SU-DHL-6 (cell line): ENCODE measurements at regions not wholly inside any gene's neighbourhood (a gene's known extent, or its start where the extent isn't known, plus 50 kb on each side); places are given as distances from the start of the nearest gene placed in this dataset.

ENCODE experiments used
- EZH2phosphoT487 ChIP-seq: fragments of 200-600 bp; sonication (generic), shearing (Covaris generic); conservative IDR thresholded peaks from 2 replicates; pipeline ENCODE4 v1.6.1; 2018; ENCODE audit warnings: mild to moderate bottlenecking, antibody characterized with exemption, low read length, moderate library complexity, mixed read lengths
- TF ChIP-seq, protein P1 (sequence below): fragments of 200-600 bp; sonication (generic); IDR thresholded peaks from one replicate; pipeline ENCODE4 v1.5.1; 2017; ENCODE audit warnings: antibody characterized with exemption, mild to moderate bottlenecking, low read length, moderate library complexity; ENCODE audit not compliant: insufficient read depth, poor library complexity, severe bottlenecking

DNA sequence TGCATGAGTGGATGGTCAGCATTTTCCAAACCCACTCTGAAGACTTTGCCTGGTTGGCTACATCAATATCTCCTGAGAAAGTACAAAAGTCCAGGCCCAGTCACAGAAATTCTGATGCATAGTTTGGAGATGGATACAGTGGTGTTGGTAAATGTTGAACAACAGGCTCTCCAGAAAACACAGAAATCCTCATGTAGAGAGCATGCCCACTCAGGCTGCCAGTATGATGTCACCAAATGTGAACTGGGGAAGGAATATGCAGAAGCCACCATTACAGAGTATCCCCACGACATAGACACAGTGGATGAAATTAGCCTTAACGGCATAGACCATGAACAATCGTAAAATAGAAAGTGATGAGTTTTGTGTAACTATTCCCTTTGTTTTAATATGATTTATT, 97.1 kb upstream of the NXT1 start:
- TF ChIP-seq, protein P1, sequence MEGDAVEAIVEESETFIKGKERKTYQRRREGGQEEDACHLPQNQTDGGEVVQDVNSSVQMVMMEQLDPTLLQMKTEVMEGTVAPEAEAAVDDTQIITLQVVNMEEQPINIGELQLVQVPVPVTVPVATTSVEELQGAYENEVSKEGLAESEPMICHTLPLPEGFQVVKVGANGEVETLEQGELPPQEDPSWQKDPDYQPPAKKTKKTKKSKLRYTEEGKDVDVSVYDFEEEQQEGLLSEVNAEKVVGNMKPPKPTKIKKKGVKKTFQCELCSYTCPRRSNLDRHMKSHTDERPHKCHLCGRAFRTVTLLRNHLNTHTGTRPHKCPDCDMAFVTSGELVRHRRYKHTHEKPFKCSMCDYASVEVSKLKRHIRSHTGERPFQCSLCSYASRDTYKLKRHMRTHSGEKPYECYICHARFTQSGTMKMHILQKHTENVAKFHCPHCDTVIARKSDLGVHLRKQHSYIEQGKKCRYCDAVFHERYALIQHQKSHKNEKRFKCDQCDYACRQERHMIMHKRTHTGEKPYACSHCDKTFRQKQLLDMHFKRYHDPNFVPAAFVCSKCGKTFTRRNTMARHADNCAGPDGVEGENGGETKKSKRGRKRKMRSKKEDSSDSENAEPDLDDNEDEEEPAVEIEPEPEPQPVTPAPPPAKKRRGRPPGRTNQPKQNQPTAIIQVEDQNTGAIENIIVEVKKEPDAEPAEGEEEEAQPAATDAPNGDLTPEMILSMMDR, result no peak
- TF ChIP-seq EZH2phosphoT487, result no peak
